Activated CD8-positive, alpha-beta memory T cell treated with anti-CD3 and anti-CD28 coated beads for 48 hours (primary cell): ENCODE measurements at regions not wholly inside any gene's neighbourhood (a gene's known extent, or its start where the extent isn't known, plus 50 kb on each side); places are given as distances from the start of the nearest gene placed in this dataset.

Experiments
- DNase-seq, 3 experiments: peaks; one replicate each; pipeline ENCODE4 v3.0.0-alpha.2; 2020; ENCODE audit warnings: low read depth in 2 of 3, low spot score in 2 of 3

DNA sequence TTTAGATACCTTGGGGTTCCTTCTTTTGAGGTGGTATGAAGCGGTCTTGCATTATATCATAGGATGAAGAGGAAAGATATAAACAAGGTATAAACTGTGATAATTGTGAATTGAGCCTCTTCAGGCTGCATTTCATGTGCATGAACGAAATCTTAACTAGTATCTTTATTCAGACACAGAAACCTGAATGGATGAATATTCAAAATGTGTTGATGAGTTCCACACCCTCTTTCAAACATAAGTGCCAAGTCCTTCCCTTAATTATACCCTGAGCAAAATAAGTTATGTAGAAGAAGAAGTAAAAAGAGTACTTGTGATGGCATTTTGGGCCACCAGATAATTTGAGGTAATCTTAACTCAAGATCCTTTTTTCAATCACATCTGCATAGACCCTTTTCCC lies 103.1 kb upstream of the CFAP20DC start:
- no peak for DNase-seq

- no peak for DNase-seq
Observed at GRCh38 chr3:59150039-59150438, 100.2 kb upstream of the CFAP20DC start.

DNA sequence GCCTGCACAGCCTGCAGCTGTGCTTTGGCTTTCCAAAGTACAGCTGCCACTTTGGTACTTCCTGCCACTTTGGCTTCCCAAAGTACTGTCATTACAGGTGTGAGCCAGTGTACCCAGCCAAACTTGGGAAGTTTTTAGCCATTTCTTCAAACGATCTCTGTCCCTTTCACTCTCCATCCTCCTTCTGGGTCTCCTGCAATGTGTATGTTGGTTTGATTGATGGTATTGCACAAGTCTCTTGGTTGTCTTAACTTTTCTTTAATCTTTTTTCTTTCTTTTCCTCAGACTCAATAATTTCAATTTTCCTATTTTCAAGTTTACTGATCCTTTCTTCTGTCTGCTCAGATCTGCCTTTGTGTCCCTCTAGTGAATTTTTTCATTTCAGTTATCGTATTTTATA lies 99.3 kb upstream of the CFAP20DC start:
- no peak for DNase-seq

DNA sequence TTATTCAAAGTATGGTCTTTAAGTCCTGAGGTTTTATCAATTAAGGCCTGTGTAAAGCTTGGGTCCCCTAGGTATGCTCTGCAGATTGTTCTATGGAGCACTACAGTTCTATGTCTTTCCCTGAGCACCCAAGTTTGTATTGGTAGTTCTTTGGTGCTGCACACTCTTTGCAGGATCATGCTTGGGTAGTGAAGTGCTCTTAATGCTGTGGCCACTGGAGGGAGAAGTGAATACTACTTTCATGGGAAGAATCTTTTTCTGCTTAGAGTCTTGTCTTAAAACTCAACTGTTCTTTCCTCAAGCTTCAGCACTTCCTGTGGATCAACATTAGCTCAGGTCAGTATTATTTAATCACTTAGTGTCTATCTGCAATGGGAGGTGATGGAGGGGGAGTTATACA lies 93.6 kb upstream of the CFAP20DC start:
- no peak for DNase-seq

GRCh38 chr3:59142556-59142955 lies 92.7 kb upstream of the CFAP20DC start:
- no peak for DNase-seq

GRCh38 chr3:59138966-59139365 lies 89.1 kb upstream of the CFAP20DC start:
- DNase-seq = no peak

GRCh38 chr3:59137415-59137814 lies 87.6 kb upstream of the CFAP20DC start:
- no peak for DNase-seq

- DNase-seq = no peak
Observed at GRCh38 chr3:59136081-59136480, 86.3 kb upstream of the CFAP20DC start.

DNA sequence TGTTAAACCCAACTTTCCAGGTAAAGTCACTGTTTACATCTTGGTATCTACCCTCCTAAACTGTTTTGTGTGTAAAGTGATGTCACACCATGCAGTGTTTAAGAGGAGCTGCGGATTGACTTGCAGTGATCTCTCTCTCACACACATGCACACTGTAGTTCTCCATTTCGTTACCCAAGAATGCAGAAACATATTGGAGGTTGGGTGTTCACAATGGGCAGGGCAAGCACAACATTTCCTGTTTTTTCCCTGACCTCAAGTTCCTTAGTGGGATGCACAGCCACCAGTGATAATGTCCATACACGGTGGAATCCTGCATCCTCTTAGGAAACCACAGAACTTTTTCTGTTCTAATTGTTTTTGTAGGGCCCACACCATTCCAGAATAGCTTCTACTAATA lies 85.3 kb upstream of the CFAP20DC start:
- DNase-seq = no peak

DNA sequence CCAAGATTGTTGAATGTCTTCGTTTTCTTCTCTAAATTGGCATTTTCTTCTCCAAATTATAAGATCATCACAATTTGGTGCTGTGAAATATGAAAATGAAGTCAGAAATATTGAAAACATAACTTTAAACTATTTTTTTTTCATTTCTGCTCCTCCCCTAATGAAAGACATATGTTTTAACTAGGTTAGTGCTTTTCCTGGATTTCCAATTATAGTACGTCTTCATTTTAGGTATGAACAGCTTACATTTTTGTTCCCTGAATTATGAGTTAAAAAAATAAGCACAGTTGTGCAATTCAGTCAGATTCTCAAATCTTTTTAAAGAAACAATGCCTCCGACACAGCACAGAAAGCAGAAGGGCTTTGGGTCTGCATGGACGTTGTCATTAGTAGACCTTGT lies 83.5 kb upstream of the CFAP20DC start:
- no peak for DNase-seq

- no peak for DNase-seq
Observed at GRCh38 chr3:59131016-59131766, 81.4 kb upstream of the CFAP20DC start.

- DNase-seq = no peak
Observed at GRCh38 chr3:59128685-59129084, 78.9 kb upstream of the CFAP20DC start.

DNA sequence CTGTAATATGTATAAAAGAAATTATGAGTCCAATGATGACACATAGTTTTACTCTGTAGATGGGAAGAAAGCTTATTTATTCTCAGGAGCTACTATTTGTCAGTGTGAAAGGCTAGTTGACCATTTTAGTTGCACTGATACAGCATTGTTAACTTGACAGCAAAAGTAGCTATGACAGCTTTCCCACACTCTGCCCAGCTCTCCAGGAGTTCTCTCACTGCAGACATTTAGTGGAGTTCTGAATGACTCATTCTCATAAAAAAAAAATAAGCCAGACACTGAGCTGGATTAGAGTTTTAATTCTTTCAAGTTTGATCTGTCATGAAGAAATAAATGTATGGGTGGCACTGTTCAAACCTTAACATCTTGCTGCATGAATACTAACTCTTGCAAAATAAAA lies 77.2 kb upstream of the CFAP20DC start:
- no peak for DNase-seq

- no peak for DNase-seq
Observed at GRCh38 chr3:59126446-59126845, 76.6 kb upstream of the CFAP20DC start.

DNA sequence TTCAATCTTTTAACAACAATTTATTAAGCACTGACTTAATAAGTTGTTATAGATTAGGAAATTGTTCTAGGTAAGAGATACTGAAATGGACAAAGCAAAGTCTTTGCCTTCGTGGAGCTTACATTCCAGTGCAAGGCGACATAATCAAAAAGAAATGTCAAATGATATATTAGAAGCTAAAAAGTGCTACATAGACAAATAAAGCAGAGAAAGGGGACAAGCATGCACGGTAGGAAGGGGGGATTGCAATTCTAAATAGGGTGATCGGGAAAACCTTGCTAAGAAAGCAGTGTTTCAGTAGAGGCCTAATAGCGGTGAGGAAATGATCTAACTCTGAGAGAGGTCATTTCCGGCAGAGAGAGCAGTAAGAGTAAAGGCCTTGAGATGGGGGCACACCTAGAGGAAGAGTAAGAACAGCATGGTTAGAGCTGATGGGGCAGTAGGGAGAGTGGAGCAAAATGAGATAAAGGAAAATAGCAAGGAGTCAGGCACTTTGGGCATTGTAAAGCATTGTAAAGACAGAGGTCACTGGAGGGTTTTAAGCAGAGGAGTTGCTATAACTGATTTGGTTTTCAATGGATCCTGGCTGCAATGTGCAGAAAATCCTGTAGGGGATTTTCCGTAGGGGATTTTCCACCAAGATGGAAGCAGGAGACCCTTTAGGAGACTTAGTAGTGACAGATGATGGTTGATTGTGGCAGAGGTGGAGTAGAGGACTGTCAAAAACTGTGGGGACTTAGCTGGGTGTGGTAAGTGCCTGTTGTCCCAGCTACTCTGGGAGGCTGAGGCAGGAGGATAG lies 71.7 kb upstream of the CFAP20DC start:
- DNase-seq = no peak

DNA sequence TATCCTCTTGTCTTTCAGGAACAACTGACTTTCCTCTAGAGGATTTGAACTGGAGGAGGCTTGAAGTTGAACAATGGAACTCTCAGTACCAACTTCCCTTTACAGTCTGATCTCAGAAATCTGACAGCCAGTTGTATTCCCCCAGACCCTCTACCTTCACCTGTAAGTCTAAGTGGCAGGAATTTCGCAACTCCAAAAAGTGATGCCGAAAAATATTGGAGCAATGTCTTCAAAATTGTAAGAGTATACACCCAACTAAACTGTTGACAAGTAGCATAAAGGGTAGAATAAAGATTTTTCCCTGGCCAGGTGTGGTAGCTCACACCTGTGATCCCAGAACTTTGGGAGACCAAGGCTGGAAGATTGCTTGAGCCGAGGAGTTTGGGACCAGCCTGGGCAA lies 69.1 kb upstream of the CFAP20DC start:
- no peak for DNase-seq

DNA sequence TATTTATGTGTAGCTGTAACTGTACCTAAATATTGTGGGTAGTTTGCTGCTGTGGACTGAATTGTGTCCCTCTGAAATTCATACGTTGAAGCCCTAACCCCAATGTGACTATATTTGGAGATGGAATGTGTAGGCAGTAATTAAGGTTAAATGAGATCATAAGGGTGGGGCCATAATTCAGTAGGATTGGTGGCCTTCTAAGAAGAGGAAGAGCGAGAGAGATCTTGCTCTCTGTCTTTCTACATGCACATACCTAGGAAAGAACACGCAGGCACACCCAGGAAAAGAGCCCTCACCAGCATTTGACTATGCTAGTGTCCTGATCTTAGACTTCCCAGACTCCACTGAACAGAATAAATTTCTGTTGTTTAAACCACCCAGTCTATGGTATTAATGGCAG lies 67.6 kb upstream of the CFAP20DC start:
- no peak for DNase-seq

- no peak for DNase-seq
Observed at GRCh38 chr3:59116233-59116537, 66.4 kb upstream of the CFAP20DC start.

GRCh38 chr3:59115364-59116232 lies 65.8 kb upstream of the CFAP20DC start:
- DNase-seq = no peak

DNA sequence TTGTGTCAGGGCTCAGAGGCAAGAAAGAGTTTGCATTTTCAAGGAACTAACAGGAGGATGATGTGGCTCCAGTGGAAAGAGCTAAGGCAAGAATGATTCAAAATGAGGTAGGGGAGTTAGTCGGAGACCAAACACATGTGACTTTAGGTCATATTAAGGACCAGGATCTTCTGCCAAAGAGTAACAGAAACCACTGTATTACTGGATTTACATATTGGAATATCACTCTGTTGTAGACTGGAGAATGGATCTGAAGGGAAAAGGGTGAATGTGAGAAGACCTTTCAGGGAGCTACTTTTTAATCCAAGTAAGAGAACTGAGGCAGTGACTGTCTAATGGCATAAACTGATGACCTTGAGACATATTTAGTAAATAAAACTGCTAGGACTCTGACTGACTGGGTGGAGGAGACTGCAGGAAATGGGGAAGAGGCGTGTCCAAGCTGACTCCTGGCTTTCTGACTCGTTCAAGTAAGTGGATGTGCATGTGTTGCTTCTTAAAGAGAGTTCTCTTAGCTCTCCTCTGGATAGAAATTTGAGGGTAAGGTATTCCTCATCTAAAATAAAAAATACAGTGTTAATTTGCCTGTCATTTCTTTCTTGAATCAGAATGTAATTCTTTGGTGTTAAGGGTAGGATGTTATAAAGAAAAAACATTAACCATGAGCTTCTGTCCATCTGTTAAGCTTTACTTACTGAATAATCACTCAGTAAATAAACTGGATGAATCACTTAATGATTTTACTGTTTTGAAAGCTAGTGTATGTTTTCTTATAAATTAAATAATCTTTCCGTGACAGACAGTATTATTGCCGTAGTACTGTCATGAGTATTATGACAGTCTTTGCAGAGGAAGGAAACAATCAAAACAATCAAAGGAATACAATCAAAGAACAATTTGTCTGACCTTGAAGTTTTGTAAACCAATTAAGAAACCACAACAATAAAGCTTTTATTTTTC lies 58.3 kb upstream of the CFAP20DC start:
- DNase-seq = no peak
